GM06990 (cell line): ENCODE measurements at regions not wholly inside any gene's neighbourhood (a gene's known extent, or its start where the extent isn't known, plus 50 kb on each side); places are given as distances from the start of the nearest gene placed in this dataset.

Experiments
- DNase-seq: peaks from one replicate; pipeline ENCODE4 v3.0.0-alpha.2; 2011; ENCODE audit not compliant: insufficient read length; ENCODE audit errors: extremely low read depth
- H3K27me3 ChIP-seq: replicated peaks from 2 replicates; pipeline ENCODE4 v1.6.0; 2011; ENCODE audit warnings: low read length; ENCODE audit not compliant: control insufficient read depth, insufficient read depth
- H3K36me3 ChIP-seq: 2 replicates; pipeline ENCODE4 v1.5.1; 2011; ENCODE audit warnings: low read length; ENCODE audit not compliant: control insufficient read depth, insufficient read depth
- H3K4me3 ChIP-seq: replicated peaks from 2 replicates; pipeline ENCODE4 v1.5.1; 2011; ENCODE audit warnings: low read depth, mild to moderate bottlenecking, control low read depth, low read length
- TF ChIP-seq, protein P1 (sequence below): IDR thresholded peaks from 2 replicates; pipeline ENCODE4 v1.5.1; 2011; ENCODE audit warnings: low read length, control low read depth, mild to moderate bottlenecking, inconsistent platforms; ENCODE audit not compliant: insufficient read depth, poor library complexity, severe bottlenecking

DNA sequence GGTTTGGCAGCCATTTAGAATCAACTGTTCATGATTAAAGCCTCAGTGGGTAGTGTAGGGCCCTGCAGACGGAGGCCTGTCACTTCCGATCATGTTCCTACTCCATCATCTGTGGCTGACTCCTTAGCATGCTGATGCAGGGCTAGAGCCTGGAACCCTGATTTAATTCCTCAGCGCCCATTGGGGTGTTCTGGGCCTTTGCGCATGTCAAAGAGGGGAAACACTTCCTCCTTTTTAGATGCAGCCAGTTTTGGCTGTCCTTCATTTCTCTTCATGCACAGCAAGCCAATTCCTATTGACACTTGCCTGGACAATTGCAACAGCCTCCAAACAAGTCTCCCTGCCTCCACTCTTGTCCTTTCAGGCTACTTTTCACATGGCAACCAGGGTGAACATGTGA is 51.9 kb upstream of the MAGEA4 start:
- no peaks in the 10 kb centered on the region for H3K27me3 ChIP-seq
- no peak for DNase-seq
- TF ChIP-seq, protein P1, sequence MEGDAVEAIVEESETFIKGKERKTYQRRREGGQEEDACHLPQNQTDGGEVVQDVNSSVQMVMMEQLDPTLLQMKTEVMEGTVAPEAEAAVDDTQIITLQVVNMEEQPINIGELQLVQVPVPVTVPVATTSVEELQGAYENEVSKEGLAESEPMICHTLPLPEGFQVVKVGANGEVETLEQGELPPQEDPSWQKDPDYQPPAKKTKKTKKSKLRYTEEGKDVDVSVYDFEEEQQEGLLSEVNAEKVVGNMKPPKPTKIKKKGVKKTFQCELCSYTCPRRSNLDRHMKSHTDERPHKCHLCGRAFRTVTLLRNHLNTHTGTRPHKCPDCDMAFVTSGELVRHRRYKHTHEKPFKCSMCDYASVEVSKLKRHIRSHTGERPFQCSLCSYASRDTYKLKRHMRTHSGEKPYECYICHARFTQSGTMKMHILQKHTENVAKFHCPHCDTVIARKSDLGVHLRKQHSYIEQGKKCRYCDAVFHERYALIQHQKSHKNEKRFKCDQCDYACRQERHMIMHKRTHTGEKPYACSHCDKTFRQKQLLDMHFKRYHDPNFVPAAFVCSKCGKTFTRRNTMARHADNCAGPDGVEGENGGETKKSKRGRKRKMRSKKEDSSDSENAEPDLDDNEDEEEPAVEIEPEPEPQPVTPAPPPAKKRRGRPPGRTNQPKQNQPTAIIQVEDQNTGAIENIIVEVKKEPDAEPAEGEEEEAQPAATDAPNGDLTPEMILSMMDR = no peak
- H3K4me3 ChIP-seq = no peak overlapping the region
- H3K36me3 ChIP-seq = no peaks in the 10 kb centered on the region
